ENCODE measurements at regions not wholly inside any gene's neighbourhood (a gene's known extent, or its start where the extent isn't known, plus 50 kb on each side); places are given as distances from the start of the nearest gene placed in this dataset.

DNA sequence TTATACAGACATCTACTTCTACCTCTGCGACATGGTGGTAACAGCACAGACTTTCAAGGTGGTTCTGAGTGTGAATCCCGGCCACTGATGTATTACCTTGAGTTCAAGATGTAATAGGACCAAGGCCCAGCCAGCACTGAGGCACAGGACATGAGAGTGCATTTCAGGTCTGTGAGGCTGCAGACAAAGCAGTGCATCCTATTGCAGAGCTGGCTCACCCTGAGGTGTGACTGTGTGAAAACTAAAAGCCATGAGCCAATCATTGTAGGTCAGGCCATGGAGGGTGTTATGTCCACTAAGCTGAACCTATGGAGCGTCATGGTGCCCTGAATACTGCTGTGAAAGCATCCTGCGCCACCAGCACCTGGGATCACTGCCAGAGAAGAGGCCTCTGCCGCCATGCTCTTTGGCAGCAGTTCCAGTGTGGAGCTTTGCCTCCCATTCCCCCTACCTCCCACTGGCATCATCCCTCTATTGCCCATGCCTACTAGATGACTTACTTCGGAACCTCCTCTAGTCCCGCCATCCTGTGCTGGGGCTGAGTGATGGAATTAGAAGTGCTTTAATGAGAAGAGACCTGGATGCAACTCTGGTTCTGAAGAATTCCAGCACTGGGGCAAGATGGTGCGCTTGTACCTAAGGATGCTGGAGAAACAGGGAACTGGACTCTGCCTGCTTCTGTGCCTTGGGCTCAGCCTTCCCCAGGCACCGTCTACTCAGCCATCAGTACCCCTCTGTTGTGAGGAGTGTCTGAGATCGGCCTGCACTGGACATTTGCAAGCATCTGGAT lies 112.0 kb upstream of the RMDN2 start:
- TF ChIP-seq, protein P1, sequence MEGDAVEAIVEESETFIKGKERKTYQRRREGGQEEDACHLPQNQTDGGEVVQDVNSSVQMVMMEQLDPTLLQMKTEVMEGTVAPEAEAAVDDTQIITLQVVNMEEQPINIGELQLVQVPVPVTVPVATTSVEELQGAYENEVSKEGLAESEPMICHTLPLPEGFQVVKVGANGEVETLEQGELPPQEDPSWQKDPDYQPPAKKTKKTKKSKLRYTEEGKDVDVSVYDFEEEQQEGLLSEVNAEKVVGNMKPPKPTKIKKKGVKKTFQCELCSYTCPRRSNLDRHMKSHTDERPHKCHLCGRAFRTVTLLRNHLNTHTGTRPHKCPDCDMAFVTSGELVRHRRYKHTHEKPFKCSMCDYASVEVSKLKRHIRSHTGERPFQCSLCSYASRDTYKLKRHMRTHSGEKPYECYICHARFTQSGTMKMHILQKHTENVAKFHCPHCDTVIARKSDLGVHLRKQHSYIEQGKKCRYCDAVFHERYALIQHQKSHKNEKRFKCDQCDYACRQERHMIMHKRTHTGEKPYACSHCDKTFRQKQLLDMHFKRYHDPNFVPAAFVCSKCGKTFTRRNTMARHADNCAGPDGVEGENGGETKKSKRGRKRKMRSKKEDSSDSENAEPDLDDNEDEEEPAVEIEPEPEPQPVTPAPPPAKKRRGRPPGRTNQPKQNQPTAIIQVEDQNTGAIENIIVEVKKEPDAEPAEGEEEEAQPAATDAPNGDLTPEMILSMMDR (IDR thresholded peaks at IDR 0.05; ENCODE audit: insufficient read depth, low read length), result no peak
- no peak for DNase-seq (ENCODE audit: low read depth)
- H3K4me3 ChIP-seq (ENCODE audit: low read depth, low read length), result no peak overlapping the region

DNA sequence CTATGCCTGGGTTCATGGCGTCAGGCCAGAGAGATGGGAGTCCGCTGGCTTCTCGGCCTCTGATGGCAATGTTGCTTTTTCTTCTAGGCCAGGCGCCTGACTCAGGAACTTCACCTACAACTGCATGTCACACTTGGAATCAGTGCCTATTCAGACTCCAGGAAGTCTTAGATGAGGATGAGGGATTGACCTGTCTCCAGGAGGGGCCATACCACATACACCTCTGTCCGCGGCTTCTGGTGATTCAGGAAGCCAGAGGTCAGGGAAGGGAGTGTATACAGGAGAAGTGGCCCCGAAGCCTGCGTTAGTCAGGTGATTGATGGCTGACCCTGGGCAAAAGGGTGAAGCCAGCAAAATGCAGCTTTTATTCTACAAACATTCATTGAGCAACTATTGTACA lies 109.1 kb upstream of the RMDN2 start:
- no peak for DNase-seq (ENCODE audit: low read depth)
- H3K4me3 ChIP-seq (ENCODE audit: low read depth, low read length), result no peak overlapping the region

DNA sequence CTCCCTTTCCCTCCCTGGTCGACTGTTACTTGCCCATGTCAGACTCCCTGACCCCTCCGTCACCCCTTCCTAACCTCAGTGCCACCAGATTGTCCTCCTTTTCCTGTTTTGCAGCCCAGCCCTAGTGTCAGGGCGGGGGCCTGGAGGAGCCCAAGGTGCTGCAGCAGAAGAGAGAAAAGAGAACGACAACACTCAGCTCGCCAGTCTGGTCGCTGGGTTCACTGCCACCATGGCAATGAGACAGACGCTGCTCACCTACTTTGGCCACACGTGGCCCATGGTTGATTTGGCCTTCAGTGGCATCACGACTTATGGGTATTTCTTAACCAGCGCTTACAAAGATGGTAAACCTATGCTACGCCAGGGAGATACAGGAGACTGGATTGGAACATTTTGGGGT lies 108.4 kb upstream of the RMDN2 start:
- H3K4me3 ChIP-seq (ENCODE audit: low read depth, low read length), result no peak overlapping the region
- TF ChIP-seq, protein P1 (IDR thresholded peaks at IDR 0.05; ENCODE audit: insufficient read depth, low read length), result no peak
- DNase-seq (ENCODE audit: low read depth), result no peak

More for the DNA sequence above, 109.1 kb upstream of the RMDN2 start:
- TF ChIP-seq, protein P1 (IDR thresholded peaks at IDR 0.05; ENCODE audit: insufficient read depth, low read length), result no peak

DNA sequence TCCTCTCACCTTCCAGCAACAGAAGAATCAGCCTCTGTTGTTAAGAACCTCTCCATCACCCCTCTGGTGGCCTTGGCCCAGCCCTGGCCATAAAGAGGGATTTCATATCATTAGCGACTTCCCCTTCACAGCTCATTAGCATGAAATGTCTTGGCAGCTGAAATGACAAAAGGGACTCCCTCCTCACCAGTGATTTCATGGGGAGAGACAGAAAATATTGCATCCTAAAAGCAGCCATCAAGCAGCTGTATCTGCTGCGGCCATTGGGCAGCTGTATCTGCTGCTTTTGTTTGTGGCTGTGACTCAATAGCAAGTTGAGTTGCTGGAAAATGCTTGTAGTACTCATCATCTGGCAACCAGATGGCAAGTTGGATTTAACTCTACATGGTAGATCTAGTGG lies 105.9 kb upstream of the RMDN2 start:
- TF ChIP-seq, protein P1 (IDR thresholded peaks at IDR 0.05; ENCODE audit: insufficient read depth, low read length), result no peak
- no peak overlapping the region for H3K4me3 ChIP-seq (ENCODE audit: low read depth, low read length)
- peak; percentile 76 for DNase-seq (ENCODE audit: low read depth)

DNA sequence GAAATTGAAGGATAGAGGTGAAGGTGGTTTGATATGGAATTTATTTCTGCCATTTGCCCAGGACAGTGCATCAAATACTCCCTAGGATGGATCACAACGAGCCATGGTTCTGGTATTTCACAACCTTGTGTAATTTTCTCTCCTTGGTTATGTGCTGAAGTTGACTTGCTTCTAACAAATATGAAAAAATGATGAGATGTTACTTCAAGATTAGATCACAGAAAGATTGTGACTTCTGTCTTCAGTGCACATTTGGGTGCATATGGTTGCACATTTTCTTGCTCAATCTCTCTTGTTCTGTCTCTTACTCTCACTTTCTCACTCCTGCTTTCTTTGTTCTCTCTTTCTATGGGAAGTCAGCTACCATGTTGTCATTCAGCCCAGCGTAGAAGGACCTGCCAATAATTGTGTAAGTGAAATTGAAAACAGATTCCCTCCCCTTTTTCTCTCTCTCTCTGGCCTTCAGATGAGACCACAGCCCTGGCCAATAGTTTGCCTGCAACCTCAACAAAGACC lies 104.6 kb upstream of the RMDN2 start:
- DNase-seq (ENCODE audit: low read depth), result no peak
- H3K4me3 ChIP-seq (ENCODE audit: low read depth, low read length), result no peak overlapping the region
- TF ChIP-seq, protein P1 (IDR thresholded peaks at IDR 0.05; ENCODE audit: insufficient read depth, low read length), result no peak

DNA sequence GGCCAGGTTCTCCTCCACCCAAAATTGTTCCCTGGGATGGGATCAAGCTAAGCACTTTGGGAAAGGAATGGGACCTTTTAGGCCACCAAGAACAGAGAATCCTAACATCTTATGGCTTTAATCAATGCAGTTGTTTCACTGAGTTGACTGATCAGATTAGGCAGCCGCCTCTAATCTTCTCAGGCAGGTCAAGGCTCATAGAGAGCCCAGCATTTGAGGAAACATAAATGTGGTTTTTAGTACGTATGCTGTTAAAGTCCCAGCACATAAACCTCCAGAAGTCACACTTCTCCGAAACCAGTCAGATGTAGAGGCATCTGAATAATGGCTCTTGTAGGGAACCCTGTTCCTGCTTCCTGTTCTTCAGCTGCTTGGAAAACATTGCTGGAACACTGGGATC lies 99.5 kb upstream of the RMDN2 start:
- no peak for DNase-seq (ENCODE audit: low read depth)
- TF ChIP-seq, protein P1 (IDR thresholded peaks at IDR 0.05; ENCODE audit: insufficient read depth, low read length), result no peak

More for the DNA sequence above, 99.5 kb upstream of the RMDN2 start:
- H3K4me3 ChIP-seq (ENCODE audit: low read depth, low read length), result no peak overlapping the region
